Renal cortex interstitium (tissue), 11 donors: ENCODE measurements at regions not wholly inside any gene's neighbourhood (a gene's known extent, or its start where the extent isn't known, plus 50 kb on each side); places are given as distances from the start of the nearest gene placed in this dataset.
"Not testable (repeated sequence)": the region's sequence is repeated elsewhere in the genome, so short reads cannot be mapped to it uniquely, and the experiment has no call there.

Source experiments
- DNase-seq, 11 donors: peaks; one replicate each; pipeline ENCODE4 v3.0.0-alpha.2; 2013; ENCODE audit warnings: low read depth in 9 of 11, low spot score in 4 of 11; ENCODE audit errors: extremely low read depth in 1 of 11

- DNase-seq, result not testable (repeated sequence)
Measured at GRCh38 chr3:130151555-130151954, 69.9 kb downstream of the ALG1L2 start.

GRCh38 chr3:130153247-130153646 lies 71.6 kb downstream of the ALG1L2 start:
- DNase-seq, result not testable (repeated sequence)

- not testable (repeated sequence) for DNase-seq
Measured at GRCh38 chr3:130155464-130155863, 73.8 kb downstream of the ALG1L2 start.

- not testable (repeated sequence) for DNase-seq
Measured at GRCh38 chr3:130166856-130167255, 85.2 kb downstream of the ALG1L2 start.

- DNase-seq, result not testable (repeated sequence)
Measured at GRCh38 chr3:130175195-130175594, 93.6 kb downstream of the ALG1L2 start.

GRCh38 chr3:130176476-130177256 lies 95.0 kb downstream of the ALG1L2 start:
- DNase-seq, result not testable (repeated sequence)

- not testable (repeated sequence) for DNase-seq
Measured at GRCh38 chr3:130178835-130179234, 97.2 kb downstream of the ALG1L2 start.

GRCh38 chr3:130179353-130179970 lies 97.8 kb downstream of the ALG1L2 start:
- peak in 3 of 11 donors; percentile 3 to 8 (median 7) for DNase-seq

- DNase-seq, result not testable (repeated sequence)
Measured at GRCh38 chr3:130182475-130182874, 100.8 kb downstream of the ALG1L2 start.

GRCh38 chr3:130183689-130184088 lies 102.1 kb downstream of the ALG1L2 start:
- not testable (repeated sequence) for DNase-seq

GRCh38 chr3:130184152-130185024 lies 102.8 kb downstream of the ALG1L2 start:
- DNase-seq, result not testable (repeated sequence)

GRCh38 chr3:130201272-130201671 lies 119.6 kb downstream of the ALG1L2 start:
- not testable (repeated sequence) for DNase-seq

GRCh38 chr3:130203633-130204032 lies 122.0 kb downstream of the ALG1L2 start:
- DNase-seq, result not testable (repeated sequence)

GRCh38 chr3:130227540-130227939 lies 117.9 kb upstream of the COL6A5 start:
- no peak for DNase-seq

- peak in 9 of 11 donors; percentile 17 to 46 (median 33) for DNase-seq
Measured at GRCh38 chr3:130242850-130243569, 102.5 kb upstream of the COL6A5 start.

- DNase-seq, result no peak
Measured at GRCh38 chr3:130243808-130244207, 101.7 kb upstream of the COL6A5 start.

GRCh38 chr3:130250982-130251381 lies 94.5 kb upstream of the COL6A5 start:
- DNase-seq, result no peak

- no peak for DNase-seq
Measured at GRCh38 chr3:130255442-130255841, 90.0 kb upstream of the COL6A5 start.

GRCh38 chr3:130256821-130257340 lies 88.6 kb upstream of the COL6A5 start:
- DNase-seq, result no peak
